NCI-H128 (cell line): ENCODE measurements at regions not wholly inside any gene's neighbourhood (a gene's known extent, or its start where the extent isn't known, plus 50 kb on each side); places are given as distances from the start of the nearest gene placed in this dataset.

Experiments used
- DNase-seq: peaks from one replicate; lab custom pipeline; 2025; ENCODE audit not compliant: unreplicated experiment; lab: John Stamatoyannopoulos, UW

DNA sequence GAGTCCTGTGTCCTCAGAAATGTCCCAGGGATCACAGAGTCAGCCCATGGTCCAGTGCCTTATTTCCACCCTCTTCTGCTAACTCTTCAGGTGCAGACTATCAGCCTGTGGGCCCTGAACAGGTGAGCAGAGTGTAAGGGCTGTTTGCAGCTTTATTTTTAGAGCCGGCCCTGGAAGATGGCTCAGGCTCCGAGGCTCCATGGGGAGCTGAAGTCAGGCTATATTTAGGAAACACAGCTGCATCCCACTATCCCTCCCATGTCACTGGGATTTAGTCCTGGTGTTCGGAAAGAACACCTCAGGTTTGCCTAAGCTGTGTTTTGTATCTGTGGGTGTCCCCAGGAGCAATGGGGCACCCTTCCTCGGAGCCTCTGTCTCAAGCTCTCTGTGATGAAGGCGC is 126.9 kb downstream of the RPS24 start:
- DNase-seq, result no peak

DNA sequence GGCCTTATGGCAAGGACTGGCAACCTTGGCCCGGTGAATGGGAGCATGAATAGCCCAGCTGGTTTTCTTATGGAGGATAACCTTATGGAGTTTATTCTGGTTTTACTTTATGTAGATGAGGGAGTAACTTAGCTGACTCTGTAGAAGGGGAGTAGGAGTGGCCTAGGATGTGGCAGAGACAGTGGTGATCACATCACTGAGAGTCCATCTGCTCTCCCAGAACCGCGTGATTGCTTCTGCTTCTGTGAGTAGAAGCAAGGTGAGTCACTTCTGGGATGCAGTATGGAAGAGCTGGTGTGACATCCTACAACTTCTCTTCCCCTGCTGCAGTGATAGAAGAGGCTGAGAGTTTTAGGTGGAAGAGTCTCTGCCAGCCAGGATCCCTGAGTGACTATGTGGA is 129.2 kb downstream of the RPS24 start:
- no peak for DNase-seq

DNA sequence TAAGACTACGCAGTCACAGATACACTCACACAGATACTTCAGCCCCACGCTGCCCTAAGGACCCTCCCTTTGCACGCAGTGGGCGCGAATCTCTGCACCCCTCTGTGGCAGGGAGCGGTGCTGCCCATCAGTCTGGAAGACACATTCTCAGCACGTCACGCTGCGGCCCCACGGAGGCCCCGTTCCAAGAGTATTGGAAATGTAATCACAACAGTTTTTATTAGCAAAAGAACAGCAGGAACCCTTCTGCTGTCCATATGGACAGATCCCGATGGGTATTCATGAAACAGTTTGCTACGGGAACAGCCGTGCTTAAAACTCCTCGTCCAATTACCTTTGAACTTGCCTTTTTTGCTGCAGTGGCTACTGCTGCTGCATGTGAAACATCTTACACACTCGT is 131.0 kb downstream of the RPS24 start:
- DNase-seq, result no peak

DNA sequence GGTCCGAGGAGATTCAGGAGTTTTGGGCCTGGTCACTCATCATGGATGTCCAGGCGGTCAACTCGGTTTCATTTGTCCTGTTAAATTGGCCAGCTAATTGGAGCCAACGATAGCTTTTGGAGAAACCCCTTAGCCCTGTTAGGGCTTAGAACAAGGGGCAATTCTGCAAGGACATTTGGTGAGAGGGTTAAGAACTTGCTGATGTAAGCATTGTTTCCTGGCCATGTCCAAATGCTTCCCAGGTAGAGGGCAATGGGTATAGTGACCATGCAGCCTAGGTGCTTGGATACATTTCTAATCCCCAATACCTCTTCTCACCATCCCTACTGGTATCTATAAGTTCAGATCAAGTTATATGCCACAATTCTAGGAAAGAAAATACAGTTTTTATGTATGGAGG is 131.5 kb downstream of the RPS24 start:
- DNase-seq, result no peak

DNA sequence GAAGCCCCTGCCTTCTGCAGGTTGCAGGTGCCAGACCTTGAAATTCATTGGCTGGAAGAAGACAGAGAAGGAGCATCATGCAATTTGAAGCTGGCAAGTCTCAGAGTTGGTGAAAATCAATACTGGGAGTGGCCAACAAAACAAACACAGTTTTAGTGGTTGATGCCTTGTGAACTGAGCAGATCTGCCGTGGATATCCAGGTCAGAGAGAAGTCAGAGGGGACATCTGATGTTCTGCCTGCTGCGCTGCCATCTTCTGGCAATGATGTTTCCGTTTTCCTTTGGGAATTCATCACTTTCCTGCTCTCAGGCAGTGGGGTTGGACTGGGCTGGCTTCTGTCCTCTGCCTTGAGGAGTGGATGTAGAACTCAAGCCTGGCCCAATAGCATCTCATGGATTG is 132.0 kb downstream of the RPS24 start:
- no peak for DNase-seq

DNA sequence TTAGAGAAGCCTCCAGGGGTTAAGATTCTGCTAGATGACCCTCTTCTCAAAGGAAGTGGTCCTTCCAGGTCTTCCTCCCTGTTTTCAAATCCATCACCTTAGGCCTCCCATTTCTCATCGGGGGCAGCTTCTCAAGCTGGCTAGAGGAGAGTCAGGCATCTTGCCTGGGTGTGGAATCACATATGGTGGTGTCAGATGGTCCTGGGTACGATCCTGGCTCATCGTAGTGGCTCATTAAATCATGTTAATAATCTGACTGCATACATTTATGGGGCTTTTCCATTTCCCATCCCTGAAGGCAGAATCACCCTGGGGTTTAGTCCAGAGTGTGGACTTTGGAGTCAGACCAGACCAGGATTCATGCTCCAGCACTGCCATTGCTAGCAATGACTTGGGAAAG is 132.6 kb downstream of the RPS24 start:
- DNase-seq, result no peak

DNA sequence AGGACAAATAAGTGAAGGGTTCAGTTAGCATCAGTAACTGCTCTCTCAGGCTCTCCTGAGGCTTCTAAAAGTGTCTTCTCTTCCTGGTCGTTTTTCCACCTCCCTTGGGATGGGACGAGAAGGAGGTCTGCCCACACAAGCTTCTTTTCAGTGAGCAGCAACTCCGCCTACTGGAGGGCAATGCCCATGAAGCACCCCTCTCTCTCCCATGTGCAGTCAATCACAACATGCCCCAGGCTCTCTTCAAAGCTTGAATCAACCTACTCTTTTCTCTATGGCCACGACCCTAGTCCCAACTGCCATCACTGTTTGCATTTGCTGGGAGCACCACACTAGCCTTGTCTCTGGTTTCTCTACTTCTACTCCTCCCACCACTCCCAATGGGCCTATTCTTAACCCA is 135.6 kb downstream of the RPS24 start:
- DNase-seq, result no peak

DNA sequence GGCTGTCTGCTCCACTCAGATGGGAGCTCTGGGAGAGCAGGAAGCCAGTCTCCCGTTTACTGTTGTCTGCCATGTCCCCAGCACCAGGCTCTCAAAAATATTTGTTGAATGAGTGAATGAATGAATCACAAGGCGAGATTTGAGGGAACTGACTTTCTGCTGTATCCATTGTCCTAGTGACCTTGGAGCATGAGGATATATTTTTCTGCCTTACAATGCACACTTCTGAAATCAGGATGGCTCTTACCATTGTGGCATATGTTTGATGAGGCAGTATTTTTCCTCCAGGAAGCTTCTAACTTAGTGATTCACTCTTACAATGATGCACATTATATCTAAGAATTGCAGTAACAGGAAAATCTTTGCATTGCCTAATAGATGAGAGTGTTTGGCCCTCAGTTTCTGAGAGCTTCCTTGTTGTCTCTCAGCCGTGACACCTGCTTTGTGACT is 136.4 kb downstream of the RPS24 start:
- DNase-seq, result no peak

DNA sequence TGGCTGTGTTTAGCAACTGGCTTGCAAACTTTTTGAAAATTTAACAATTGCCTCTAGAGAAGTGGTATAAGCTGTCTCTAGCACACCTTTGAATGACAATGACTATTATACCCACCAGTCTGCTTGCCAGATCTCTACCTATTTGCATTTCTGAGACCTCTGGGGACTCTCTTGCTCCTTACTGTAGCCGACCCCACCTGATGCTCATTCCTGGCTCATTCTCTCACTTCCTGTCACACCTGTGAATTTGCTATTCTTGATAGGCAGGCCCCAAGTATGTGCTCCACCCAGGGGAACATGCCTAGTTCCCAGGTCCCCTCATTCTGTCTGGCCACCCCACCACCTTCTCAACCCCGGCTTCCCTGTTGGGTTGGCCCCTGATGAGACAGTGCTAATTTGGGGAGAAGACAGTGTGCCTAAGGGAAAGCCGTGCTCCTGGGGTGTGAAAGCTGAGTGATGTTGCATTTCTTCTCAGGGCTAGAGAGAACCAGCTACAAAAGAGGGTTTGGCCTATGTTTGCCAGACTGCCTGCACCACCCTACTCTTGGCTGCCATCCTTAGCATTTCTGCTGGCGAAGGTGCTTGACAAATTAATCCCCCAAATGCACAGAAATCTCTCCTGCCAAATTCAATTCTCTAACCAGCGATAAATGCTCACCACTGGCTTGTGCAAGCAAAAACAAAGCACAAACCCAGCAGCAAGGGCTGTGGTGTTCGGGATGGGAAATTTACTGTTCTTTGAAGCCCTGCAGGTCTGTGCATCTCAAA is 138.2 kb downstream of the RPS24 start:
- DNase-seq, result no peak

DNA sequence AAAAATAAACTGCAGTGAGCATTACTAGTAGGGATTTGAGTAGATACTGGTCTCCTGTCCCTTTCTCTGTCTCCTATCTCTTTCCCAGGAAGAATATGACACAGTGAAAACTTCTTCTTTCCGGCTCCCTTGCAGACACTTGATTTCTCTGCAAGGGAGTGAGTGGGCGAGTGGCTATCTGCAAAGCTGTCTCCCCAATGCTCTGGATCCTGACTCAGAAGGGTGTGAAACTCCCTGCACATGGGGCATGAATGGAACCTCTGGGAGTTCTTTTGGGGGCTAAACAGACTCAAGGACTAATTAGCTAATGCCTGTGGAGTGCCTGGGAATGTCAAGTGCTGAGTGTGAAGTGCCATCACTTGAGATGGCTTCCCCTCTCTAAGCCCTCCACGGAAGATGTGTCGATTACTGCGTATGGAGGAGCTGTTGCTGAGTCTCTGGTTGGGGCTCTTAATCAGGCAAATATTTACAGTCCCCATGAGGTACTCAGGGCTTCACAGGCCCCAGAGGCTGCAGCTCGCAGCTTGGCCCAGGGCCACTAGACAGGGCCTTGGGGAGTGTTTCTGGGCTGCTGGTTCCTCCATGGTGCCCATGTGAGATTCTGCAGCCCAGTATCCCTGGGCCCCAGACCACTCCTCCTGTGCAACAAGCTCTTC is 139.8 kb downstream of the RPS24 start:
- DNase-seq, result no peak

DNA sequence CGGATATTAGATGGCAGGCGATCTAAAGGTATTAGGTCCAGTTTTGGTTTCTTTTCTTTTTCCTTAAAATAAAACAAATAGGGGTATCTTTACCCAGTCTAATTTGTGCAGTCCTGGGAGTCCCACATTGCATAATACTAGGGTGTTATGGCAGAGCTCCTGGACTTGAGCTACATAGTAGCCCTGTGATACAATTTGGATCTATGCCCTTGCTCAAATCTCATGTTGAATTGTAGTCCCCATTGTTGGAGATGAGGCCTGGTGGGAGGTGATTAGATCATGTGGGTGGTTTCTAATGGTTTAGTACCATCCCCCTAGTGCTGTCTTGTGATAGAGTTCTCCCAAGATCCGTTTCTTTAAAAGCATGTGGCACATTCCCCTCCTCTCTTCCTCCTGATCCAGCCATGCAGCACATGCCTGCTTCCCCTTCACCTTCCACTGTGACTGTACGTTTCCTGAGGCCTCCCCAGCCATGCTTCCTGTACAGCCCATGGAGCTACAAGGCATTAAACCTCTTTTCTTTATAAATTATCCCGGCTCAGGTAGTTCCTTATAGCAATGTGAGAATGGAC is 141.9 kb downstream of the RPS24 start:
- no peak for DNase-seq

DNA sequence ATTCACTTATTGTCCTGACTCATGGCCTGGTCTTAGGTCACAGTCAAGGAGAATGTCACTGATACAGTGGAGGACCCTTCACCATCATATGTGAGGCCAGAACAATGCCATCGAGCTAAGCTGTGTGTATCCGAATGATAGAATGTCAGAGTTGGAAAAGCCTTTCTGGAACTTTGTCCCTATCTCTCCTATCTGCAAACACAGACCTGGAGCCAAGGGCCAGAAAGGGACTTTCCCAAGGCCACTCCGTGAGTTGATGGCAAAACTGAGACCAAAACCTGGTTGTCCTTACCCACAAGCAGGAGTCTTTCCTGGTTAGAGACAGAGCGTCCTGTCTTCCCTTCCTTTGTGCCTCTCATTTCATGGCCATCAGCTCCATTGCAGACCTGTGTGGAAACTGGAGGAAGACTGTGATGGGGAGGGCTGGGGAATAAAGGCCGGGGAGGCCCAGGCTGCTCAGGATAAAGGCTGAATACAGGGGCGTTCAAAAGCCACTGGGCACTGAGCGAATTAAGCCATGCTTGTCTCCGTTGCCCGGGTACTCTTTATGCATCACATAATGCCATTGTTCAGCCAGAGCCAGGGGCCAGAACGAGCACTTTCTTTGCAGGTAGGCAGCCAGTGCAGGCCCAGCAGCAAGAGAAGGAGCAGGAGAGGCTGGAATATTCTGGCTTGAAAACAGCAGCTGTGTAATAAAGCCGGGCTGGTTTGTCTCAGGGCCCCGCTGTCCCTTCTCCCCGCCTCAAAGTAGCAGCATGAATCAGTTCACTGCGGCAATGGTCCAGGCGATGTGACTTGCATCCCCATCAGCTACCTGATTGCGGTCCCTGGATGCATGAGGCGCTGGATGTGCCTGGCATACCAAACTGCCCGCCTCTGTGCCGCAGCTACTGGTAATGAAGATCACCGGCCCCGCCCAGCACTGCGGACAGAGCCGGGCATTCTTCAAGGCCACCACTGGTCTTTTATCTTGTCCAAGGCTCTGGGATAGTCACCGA is 143.0 kb downstream of the RPS24 start:
- no peak for DNase-seq

DNA sequence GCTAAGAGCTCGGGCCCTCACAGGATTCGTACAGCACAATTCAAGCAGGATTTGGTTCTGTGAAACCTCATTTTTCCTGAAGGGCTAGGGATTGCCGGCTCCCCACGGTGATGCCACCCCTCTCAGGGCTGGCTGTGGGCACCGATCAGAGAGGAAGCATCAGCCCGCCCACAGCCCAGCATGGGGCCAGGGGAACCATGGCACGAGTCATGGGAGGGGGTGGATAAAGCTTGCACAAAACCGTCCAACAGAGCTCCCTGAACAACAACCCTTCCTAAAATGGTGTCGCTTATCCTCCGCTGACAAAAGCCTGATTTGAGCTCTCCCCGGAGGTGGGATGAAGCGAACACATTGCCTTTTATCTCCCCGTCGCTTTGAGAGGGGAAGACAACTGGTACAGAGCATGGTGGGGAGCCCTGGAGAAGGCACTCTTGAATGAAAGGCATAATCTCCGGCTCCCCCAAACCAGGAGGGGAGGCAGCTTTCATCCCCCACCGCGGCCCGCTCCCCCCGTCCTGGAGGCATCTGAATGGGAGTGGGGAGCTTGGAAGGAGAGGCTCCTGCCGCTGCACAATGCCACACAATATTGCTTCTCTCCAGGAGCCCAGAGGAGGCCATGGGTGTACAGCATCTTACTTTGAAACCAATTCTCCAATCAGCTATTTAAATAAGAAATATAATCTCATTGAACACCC is 144.0 kb downstream of the RPS24 start:
- no peak for DNase-seq

DNA sequence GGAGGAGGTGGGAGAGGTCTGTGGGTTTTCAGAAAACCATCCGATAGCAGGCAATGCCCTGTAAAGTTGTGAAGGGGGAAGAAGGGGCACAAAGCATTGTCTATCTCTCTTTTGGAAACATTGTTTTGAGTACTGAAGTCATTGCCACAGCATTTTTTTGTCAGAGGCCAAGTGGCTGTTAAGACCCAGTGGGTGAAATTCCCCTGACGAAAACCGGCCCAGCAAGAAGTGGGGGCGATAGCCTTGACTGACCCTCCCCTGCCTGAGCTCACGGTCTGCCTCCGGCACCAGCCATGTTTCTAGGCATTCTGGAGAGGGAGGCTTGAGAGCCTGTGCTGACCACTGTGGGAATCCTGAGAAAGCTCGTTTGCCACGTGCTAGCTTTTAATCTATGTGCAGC is 144.7 kb downstream of the RPS24 start:
- no peak for DNase-seq

DNA sequence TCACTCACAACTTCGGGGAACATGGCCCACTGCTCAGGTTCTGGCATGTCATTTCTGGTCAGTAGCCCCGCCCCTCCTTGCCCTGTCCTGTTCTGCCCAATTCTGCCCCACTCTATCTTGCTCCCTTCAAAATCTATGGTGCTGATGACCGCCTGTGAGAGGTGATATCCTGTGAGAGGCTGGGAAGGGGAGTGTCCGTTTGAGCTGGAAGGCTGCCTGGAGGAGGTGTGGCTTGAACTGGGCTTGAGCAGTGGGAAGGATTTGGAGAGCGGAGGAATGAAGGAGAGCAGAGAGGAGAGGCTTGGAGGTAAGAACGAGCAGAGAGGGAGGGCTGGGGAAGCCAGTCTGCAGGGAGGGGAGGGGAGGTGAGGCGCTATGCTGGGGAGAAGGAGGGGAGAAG is 145.3 kb downstream of the RPS24 start:
- DNase-seq, result no peak

DNA sequence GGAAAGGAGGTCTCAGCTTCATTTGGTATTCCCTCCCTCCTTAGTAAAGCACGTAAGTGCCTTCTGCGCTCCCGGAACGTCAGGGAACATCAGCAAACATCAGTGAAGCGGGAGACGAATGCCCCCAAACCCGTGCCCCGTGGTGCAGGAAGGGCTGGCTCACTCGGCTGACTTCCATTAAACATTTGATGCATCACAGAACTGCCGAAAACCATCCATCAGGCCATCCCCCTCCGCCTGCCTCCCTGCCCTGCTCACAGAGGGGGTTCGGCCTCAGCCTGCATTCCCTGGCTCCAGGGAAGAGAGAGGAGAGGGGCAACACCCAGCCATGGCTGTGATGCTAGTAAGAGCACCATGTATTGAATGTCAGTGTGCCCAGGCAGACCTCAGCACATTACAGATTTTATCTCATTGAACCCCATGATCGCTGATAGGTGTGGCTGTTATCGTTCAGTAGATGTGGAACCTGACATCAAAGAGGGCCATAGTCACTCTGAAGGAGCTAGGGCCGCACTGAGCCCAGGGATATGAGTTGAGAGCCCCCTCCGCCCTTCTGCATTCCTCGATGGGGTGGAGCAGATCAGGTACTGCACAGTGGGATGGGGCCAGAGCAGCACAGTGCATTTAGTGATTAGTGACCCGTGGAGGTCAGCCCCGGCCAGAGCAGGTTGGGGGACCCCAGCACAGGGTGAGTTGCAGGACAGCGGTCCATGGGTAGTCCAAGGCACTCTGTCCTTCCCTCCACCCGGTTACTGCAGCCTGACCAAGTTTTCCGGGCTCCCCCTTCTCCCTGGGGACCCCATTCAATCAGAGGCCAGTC is 146.4 kb downstream of the RPS24 start:
- DNase-seq, result no peak

DNA sequence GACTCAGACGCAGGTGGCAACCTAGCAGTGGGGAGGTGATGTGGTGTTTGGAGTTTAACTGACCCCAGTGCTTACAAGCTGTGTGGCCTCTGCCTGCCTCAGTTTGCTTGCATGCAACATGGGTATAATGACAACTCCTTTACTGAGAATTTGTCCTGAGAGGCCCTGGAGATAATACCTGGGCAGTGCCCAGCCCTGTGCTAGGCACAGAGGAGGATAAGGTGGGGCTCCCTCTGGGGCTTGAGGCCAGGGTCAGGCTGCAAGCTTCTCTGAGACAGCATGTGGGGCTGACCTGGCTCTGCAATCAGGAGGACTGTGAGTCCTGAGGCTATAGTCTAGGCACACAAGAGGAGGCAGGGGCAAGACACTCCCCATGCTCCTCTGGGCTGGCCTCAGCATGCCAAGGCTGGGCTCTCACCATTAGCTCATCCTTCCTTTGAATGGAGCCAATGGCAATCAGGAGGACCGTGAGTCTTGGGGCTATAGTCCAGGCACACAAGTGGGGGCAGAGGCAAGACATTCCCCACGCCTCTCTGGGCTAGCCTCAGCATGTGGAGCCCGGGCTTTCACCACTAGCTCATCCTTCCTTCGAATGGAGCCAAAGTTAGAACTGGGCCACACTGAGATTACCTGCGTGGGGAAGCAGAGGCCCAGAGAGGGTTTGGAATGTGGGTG is 147.9 kb downstream of the RPS24 start:
- DNase-seq, result no peak

DNA sequence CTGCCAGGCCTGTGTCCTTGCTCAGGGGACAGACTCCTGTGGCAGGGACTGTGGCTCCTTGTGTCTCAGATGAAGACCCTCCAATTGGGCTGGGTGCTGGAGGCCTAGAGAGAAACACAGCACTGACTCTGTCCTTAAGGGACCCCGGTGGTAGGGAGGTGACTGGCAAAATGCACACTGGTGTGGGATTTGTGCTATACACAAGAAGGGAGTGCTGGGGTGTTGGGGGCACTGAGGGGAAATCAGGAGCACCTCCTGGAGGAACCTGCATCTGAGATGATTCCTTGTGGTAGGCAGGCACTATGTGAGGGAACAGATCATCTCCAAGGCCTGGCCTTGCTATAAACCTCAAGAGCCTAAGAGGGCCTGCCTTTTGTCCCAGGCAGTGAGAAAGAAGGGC is 149.2 kb downstream of the RPS24 start:
- no peak for DNase-seq
